Adrenal gland (tissue), 5 donors: ENCODE measurements at regions not wholly inside any gene's neighbourhood (a gene's known extent, or its start where the extent isn't known, plus 50 kb on each side); places are given as distances from the start of the nearest gene placed in this dataset.

ENCODE experiments used
- CTCF ChIP-seq, 6 experiments: fragments of 450-650 bp in 4 of 6; fragments of 200-600 bp in 2 of 6; sonication (generic) in 1 of 6; IDR thresholded peaks; 1 replicate in 5 of 6; 2 replicates in 1 of 6; pipeline versions ENCODE4 v1.5.1 to v1.8.0; 2016 to 2021; ENCODE audit warnings: antibody characterized with exemption in 6 of 6, mild to moderate bottlenecking in 2 of 6, moderate library complexity in 1 of 6
- POLR2A ChIP-seq, 2 donors: fragments of 450-650 bp; IDR thresholded peaks; one replicate each; pipeline ENCODE4 v1.6.1; 2017; ENCODE audit warnings: antibody characterized with exemption in 2 of 2, mild to moderate bottlenecking in 2 of 2, moderate library complexity in 1 of 2
- donor health status: DM: no; HTN: no; CAD: no.

- TF ChIP-seq CTCF (IDR thresholded peaks at IDR 0.05), result no peak
- TF ChIP-seq POLR2A (IDR thresholded peaks at IDR 0.05), result no peak
These were observed 85.2 kb upstream of the KCND3 start for GRCh38 chr1:112074711-112075110.
